ENCODE measurements at regions not wholly inside any gene's neighbourhood (a gene's known extent, or its start where the extent isn't known, plus 50 kb on each side); places are given as distances from the start of the nearest gene placed in this dataset.

DNA sequence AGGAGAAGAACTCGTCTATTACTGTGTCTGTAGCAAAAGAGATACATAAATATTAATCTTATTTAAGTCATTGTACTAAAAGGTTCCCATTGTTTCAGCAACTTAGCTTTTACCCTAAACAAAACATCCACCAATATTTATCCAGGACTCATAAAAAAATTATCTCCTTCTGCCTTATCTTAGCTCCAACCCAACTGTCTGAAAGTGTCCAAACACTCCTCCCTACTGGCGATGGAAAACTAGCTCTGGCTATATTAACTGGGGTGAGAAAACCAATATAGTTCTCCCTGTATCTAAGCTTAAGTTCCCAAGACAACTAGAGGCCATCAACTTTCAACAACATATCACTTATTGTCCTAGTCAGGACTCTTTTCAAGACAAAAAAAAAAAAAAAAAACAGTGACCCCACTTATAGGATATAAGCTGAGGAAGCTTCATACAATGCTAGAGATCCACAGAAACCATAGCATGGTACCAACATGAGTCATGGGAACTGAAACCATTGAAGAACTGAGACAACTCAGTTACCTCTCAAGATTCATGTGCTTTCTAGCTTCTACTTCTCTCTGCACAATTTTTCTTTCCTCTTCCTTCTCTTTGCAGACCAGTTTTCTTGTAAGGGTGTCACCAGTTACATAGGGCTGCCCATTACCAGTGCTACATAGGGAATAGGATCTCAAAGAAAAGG is 150.7 kb upstream of the RASA1 start:
- intact Hi-C loops (cut with DNase I; ENCODE audit: low total_unique reads) = no loop called here

GRCh38 chr5:87119588-87119987 is 148.1 kb upstream of the RASA1 start:
- intact Hi-C loops (cut with DNase I; ENCODE audit: low total_unique reads) = no loop called here
- 90 to 95% methylated on average over 3 of the region's 3 CpGs for WGBS, 2 donors
- TF ChIP-seq POLR2A (IDR thresholded peaks at IDR 0.05) = no peak
- TF ChIP-seq, protein P1, sequence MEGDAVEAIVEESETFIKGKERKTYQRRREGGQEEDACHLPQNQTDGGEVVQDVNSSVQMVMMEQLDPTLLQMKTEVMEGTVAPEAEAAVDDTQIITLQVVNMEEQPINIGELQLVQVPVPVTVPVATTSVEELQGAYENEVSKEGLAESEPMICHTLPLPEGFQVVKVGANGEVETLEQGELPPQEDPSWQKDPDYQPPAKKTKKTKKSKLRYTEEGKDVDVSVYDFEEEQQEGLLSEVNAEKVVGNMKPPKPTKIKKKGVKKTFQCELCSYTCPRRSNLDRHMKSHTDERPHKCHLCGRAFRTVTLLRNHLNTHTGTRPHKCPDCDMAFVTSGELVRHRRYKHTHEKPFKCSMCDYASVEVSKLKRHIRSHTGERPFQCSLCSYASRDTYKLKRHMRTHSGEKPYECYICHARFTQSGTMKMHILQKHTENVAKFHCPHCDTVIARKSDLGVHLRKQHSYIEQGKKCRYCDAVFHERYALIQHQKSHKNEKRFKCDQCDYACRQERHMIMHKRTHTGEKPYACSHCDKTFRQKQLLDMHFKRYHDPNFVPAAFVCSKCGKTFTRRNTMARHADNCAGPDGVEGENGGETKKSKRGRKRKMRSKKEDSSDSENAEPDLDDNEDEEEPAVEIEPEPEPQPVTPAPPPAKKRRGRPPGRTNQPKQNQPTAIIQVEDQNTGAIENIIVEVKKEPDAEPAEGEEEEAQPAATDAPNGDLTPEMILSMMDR (IDR thresholded peaks at IDR 0.05) = no peak
- DNase-seq (ENCODE audit: low spot score in 2 of 2) = no peak
- no peak overlapping the region for H3K4me3 ChIP-seq (ENCODE audit: low read depth, poor library complexity, severe bottlenecking)

More for the DNA sequence above, 150.7 kb upstream of the RASA1 start:
- no peak overlapping the region for H3K4me3 ChIP-seq (ENCODE audit: low read depth, poor library complexity, severe bottlenecking)
- WGBS, 2 donors = 91 to 94% methylated on average over 2 of the region's 2 CpGs
- TF ChIP-seq, protein P1 (IDR thresholded peaks at IDR 0.05) = no peak
- no peak for TF ChIP-seq POLR2A (IDR thresholded peaks at IDR 0.05)
- DNase-seq (ENCODE audit: low spot score in 2 of 2) = no peak

GRCh38 chr5:87120518-87121303 is 147.0 kb upstream of the RASA1 start:
- WGBS, 2 donors = 20% methylated on average over 2 of the region's 2 CpGs
- H3K4me3 ChIP-seq (ENCODE audit: low read depth, poor library complexity, severe bottlenecking) = no peak overlapping the region
- intact Hi-C loops (cut with DNase I; ENCODE audit: low total_unique reads) = no loop called here

DNA sequence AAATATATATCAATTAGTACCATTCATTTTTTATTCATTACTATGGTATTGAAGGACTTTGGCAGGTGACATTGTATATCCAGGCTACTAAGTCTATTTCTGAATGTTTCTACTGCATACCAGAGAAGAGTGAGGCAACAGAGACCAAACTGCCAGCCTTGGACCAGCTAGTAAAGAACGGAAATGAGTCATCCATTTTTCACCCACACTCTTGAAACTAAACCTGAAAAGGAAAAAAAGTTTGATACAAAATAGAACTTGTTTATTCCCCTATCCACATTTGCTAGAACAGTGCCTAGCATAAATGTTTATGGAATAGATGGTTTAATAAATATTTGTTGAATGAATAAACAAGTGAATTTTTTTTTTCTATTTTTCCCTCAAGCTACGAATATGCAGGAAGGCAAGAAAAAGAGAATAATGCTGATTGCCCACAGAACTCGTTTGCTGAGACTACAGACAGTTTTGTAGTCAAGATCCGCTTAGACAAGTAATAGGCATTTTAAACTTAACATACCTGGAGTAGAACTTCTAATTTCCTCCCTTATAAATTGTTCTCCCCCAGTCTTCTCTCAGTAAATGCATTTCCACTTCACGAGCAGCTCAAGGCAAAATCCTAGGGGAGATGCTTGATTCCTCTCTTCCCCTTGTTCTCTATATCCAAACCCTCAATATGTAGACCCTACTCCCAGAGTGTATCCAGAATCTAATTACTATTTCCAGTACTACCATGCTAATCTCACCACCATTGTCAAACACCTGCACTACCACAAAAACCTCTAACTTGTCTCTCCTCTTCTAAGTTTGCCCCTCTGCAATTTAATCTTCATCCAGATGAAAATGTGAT is 146.2 kb upstream of the RASA1 start:
- no peak for TF ChIP-seq POLR2A (IDR thresholded peaks at IDR 0.05)
- TF ChIP-seq, protein P1 (IDR thresholded peaks at IDR 0.05) = no peak
- DNase-seq (ENCODE audit: low spot score in 2 of 2) = no peak
- WGBS, 2 donors = 48 to 51% methylated on average over 5 of the region's 5 CpGs
- intact Hi-C loops (cut with DNase I; ENCODE audit: low total_unique reads) = no loop called here
- H3K4me3 ChIP-seq (ENCODE audit: low read depth, poor library complexity, severe bottlenecking) = no peak overlapping the region

More at GRCh38 chr5:87120518-87121303, 147.0 kb upstream of the RASA1 start:
- DNase-seq (ENCODE audit: low spot score in 2 of 2) = no peak
- TF ChIP-seq, protein P1 (IDR thresholded peaks at IDR 0.05) = no peak
- TF ChIP-seq POLR2A (IDR thresholded peaks at IDR 0.05) = no peak

DNA sequence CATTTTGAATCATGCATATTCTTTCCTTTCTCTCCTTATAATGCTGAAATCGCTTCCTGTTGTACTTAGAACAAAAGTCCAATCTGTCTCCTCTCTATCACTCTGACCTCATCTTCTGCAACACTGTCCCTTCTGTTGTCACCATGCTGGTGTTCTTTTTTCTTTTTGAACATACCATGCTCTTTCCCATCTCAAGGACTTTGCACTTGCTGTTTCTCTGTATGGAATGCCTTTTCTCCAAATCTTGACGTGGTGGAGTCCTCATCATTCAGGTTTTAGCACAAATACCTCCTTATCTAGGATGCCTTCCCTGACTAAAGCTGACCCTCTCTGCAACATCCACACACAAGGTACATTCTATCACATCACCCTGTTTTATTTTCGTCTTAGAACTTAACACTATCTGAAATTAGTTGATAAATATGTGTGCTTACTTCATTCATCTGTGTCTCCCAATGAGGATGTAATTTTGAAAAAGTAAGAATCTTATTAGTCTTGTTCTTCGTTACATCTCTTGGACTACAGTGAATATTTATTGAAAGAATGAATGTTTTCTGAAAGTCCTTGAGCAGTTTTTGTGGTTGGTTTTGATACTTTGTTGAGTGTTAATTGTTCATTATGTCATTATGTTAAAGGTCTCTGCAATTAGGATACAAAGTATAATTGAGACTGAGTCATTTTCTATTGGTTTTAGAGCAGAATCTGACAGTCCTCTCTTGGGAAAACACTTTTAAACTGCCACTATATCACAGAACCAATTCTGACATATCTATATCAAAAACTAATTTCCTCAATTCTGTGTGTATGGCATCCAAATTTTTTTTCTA is 145.3 kb upstream of the RASA1 start:
- no peak for TF ChIP-seq POLR2A (IDR thresholded peaks at IDR 0.05)
- TF ChIP-seq, protein P1 (IDR thresholded peaks at IDR 0.05) = no peak
- intact Hi-C loops (cut with DNase I; ENCODE audit: low total_unique reads) = no loop called here
- WGBS, 2 donors = 74 to 85% methylated on average over 4 of the region's 4 CpGs
- no peak for DNase-seq (ENCODE audit: low spot score in 2 of 2)
- H3K4me3 ChIP-seq (ENCODE audit: low read depth, poor library complexity, severe bottlenecking) = no peak overlapping the region

Measured in lower leg skin (tissue), 4 donors.